Ammon's horn (tissue), 1 donor: ENCODE measurements at regions not wholly inside any gene's neighbourhood (a gene's known extent, or its start where the extent isn't known, plus 50 kb on each side); places are given as distances from the start of the nearest gene placed in this dataset.

ENCODE experiments used
- DNase-seq: peaks from one replicate; pipeline ENCODE4 v3.0.0-alpha.2; 2016; ENCODE audit warnings: low spot score

DNA sequence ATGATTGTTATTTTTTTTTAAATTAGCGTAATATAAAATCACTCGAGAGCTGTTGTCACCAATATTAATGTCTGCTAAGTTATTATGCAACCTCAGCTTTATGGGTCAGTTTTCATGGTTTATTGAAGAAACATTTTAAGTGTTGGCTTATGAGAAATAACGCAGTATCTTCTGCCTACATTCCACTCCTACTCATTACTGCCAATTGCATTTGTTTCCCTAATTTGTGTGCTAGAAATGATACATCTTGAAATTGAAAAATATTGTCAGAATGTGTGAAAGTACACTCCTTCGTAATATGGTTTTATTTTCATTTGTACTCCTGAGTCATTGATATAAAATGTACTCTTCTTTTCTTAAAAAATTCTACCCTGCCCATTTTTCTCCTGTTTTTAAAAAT is 333.3 kb upstream of the HSF2 start:
- peak; percentile 16 for DNase-seq

- DNase-seq, result no peak
Measured at GRCh38 chr6:122068291-122068769, 331.1 kb upstream of the HSF2 start.

GRCh38 chr6:122069932-122070331 is 329.5 kb upstream of the HSF2 start:
- DNase-seq, result no peak

- peak; percentile 39 for DNase-seq
Measured at GRCh38 chr6:122072014-122072647, 327.3 kb upstream of the HSF2 start.

DNA sequence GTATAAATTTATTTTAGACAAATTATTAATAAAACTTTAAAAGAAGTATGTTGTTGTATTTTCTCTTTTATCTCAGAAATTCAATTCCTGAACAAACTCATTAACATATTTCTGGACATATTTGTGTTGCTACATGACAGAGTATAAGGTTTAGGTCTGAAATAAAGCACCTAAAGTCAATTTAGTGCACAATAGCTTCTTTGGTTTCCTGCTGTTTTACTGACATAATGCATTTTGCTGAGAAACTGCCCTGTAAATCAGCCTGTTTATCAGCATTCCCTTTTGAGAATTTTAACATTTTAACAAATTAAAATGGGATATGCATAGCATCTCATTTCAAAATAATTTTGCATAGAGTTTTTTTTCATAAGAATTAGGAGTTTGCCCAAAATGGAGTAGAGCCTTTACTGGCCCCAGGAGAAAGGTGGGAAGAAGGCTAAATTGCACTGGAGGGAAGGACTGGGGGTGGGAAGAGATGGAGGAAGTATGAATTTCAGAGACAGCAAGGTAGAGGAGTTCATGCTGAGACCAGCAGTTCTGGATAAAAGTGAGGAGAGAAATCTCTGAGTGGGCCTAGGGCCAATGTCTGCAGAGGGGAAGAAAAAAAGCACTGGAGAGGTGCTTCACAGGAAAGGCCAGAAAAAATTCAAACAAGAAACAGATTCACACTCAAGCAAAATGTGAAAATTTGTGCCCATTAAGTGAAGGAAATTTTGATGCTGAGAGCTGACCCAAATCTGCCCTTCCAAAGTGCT is 324.2 kb upstream of the HSF2 start:
- DNase-seq, result no peak

- DNase-seq, result no peak
Measured at GRCh38 chr6:122075917-122076316, 323.5 kb upstream of the HSF2 start.

- no peak for DNase-seq
Measured at GRCh38 chr6:122077603-122078002, 321.8 kb upstream of the HSF2 start.

DNA sequence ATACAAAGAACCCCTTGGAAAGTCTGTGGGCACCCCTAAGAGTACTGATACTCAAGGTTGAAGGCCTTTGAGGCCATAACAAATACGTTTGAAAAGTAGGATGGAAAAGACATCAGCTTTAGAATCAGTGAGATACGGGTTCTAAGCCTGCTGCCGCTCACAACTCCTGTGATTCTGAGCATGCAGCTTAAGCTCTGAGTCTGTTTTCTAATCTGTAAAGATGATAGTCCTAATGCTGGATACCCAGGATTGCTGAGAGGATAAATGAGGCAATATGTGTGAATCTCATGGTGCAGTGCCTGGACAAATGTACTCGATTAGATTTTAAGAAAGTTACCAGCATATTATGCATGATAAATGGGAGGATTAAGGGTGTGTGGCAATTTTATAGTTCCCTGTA is 321.0 kb upstream of the HSF2 start:
- no peak for DNase-seq

DNA sequence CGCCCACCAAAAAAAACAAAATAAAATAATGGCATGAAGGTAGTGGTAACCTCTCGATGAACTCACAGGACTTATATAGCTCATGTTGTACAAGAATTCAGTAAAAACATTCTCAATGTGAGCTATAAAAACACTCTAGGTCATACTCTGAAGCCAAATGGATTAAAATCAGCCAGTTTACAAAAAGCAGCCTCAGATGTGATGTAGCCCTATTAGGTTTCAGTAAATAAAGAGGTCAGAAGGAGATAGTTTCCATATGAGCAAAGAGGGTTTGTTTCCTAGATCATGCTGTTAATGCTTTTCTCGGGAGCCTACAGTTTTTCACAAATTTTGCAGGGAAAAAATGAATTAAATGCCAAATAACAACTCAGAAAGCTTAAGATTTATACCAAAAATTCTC is 319.5 kb upstream of the HSF2 start:
- DNase-seq, result no peak

DNA sequence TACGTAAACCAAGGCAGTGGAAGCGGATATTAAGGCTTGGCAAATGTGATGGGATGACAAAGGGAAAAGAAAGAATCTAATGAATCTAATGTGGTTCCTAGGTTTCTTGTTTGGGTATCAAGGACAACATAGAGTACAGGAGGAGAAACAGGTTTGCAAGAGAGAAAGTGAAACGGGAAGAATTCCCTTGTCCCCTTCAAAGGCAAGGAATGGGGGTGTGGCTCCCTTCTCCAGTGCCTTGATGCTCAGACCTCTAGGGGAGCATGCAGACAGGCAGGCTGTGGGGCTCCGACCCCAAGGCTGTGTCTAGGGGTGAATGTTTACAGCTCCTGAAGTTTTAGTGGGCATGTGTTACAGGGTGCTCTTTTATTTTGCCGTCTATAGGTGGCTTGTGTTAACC is 317.5 kb upstream of the HSF2 start:
- no peak for DNase-seq

DNA sequence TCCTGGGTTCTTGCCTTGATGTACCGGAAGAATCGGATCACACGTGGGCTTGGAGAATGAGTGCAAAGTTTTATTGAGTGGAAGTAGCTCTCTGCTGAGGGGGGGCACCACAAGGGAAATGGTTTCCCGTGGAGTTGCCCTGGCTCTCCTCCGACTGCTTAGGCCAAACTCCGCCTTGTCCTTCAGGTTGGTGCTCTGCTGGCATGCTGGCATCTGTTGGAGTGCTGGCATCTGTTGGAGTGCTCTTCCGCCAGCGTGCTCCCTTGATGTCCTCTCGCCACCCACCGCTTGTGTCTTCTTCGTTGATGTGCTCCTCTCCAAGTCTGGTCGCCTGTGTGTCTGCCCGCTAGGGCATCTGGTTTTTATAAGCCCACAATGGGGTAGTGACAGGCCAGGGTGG is 317.1 kb upstream of the HSF2 start:
- no peak for DNase-seq

DNA sequence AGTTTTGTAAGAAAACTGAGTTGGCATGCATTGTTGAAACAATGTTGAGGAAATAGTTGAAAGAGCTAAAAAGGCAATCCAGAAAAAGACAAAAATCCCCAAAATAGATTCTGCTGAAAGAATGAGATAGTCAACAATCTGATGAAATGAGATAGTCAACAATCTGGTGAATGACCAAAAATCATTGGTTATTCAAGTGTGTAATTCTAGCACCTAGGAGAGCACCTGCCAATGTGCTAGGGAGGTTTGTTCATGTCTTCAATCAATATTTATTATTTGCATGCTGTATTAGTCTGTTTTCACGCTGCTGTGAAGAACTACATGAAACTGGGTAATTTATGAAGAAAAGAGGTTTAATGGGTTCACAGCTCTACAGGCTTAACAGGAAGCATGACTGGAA is 307.1 kb upstream of the HSF2 start:
- no peak for DNase-seq

- DNase-seq, result no peak
Measured at GRCh38 chr6:122098201-122098678, 301.2 kb upstream of the HSF2 start.

- DNase-seq, result no peak
Measured at GRCh38 chr6:122102026-122102425, 297.4 kb upstream of the HSF2 start.

DNA sequence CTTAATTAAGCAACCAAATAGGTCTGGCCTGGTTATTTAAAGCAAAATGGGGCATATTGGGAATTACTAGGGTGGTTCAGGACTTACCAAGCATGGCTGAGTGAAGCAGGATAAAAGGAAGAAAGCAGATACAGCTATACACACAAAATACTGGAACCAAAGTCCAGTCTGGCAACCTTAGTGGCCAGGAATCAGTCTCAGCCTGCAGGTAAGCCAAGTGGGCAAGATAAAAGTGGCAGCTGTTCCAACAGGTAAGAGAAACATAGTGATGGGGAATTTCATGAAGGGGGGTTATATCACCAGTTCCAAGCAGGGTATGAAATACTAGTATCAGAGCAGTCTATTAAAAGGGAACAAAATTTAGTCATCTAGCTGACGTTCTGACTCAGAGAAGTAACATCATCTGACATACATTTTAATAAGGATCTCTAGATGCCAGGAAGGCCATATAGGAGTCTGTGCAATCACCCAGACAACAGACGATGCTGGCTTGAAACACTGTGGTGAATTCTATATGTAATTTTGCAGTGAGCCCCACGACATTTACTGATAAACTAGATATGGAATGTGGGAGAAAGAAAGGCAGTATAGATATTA is 292.1 kb upstream of the HSF2 start:
- no peak for DNase-seq

DNA sequence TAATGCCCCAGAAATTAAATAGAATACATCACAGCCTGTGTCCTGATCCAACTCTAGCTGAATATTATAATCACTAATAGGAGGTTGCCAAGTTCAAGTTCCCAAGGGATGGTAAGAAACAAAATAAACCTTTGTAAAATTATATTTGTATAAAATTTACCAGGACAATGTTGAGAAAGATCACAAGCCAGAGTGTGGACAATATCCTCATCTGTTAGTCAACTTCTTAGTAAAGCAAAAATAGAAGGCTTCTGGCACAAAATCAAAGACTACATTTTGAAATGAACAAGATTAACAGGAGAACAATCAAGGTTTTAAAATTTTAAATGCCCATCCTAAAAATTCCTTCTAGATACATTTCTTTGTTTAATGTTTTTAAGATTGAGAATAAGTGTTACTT is 290.4 kb upstream of the HSF2 start:
- DNase-seq, result no peak

DNA sequence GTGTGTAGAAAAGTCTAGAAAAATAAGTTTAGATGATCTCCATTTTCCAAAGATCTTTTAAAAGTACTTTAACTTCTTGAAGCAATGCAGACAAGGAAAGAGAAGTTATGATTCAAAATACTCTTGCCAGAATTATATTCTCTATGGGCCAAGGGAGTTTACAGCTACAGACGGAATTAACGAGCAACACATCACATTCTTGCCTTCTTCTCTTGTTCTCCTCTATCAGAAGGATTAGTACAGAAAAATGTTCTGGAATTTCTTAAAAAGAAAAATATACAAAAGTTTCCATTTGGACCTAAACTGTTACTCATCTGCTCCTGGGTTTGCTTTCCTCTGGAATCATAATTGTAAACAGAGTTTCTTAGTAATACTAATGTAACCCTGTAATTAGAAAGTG is 284.7 kb upstream of the HSF2 start:
- DNase-seq, result no peak

GRCh38 chr6:122116119-122116834 is 283.2 kb upstream of the HSF2 start:
- DNase-seq, result no peak

- no peak for DNase-seq
Measured at GRCh38 chr6:122116835-122117627, 282.4 kb upstream of the HSF2 start.

DNA sequence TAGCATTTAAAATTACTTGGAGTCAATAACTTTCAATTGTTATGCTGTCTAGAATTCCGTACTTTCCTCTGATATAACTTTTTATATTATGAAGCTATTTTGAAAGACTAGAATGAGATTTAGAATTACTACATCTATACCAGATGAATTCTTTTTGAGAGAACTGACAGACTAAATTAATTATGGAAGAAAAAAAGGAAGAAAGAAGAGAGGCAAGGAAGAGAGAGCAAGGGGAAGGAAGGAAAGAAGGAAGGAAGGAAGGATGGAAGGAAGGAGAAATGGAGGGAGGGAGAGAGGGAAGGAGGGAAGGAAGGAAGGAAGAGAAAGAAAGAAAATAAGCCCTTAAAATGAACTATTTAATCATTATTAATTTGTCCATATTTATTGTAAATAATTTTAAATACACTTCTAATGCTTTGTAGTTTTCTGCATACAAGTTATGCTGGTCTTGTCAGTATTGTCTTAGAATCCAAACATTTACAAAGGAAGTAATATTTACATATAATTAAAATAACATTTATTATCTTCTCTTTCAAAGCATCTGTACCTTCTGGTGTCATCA is 280.4 kb upstream of the HSF2 start:
- DNase-seq, result no peak

DNA sequence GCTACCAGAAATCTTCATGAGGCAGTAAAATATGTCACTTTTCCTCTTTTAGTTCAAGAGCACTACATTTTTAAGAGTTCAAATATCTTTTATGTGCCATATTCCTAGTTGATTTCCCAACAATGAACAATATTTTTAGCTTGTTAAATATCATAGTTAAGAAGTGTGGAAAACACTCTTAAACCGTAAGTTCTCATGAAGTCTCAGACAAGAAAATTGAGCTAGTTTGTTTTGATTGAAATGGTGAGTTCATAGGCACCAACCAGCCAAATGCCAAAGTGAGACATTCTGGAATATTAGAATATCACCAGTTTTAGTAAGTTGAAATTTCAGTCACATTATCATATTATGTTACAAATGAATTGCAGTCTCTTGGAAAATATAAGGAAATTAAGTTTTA is 277.2 kb upstream of the HSF2 start:
- no peak for DNase-seq
